Stimulated activated CD8-positive, alpha-beta memory T cell treated with anti-CD3 and anti-CD28 coated beads, Interleukin-15, amount 100 ng/mL, for 4 hours (primary cell): ENCODE measurements at regions not wholly inside any gene's neighbourhood (a gene's known extent, or its start where the extent isn't known, plus 50 kb on each side); places are given as distances from the start of the nearest gene placed in this dataset.
A peak's percentile ranks its signal among the peaks of the same experiment; 100 is the strongest.

Source experiments
- DNase-seq, 2 donors: peaks; one replicate each; pipeline ENCODE4 v3.0.0-alpha.2; 2020; ENCODE audit warnings: low read depth in 2 of 2

DNA sequence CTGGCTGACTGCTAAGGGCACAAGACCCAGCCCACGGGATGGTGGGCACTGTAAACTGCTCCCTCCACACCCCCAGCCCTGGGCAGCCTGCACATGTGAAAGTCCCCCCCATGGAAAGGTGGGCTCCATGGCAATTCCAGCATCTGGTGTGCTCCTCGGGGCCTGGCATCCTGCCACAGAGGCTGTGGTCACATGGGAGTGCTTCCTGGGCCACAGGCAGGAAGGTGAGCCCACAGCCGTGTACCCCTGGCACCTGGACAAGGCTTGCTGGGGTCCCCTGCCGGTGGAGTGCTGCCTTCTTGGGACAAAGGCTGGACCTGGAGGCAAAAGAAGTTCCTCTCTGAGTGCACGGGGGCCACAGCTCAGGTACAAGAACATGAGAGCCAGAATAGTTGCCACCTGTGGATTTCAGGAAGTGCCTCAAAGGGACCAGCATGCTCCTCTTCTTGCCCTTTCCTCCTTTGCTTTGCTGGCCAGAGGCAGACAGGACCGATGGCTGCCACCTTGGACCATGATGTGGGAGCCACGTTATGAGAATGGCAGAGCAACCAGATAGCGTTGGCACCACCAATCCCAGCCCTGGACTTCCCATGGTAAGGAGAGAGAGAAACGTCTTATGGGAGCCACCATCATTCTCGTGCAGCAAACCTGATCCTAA is 120.2 kb upstream of the MLN start:
- DNase-seq: no peak

DNA sequence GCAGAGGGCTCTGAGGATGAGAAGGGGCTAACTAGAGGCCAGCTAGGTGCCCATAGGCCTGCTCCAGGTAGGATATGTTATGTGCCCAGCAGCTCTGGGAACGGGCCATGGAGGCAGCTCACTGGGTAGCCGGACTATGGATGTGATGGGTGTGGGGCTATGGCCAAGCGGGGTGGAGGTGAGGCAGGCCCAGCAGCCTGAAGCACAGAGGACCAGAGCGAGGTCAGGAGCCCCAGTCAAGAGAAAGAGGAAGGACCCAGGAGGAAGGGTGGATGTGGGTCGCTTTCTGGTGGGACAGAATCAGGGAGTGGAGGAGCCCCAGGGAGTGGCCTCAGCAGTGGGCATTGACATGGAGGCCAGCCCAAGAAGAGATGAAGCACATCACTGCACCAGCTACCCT is 117.9 kb upstream of the MLN start:
- no peak for DNase-seq

DNA sequence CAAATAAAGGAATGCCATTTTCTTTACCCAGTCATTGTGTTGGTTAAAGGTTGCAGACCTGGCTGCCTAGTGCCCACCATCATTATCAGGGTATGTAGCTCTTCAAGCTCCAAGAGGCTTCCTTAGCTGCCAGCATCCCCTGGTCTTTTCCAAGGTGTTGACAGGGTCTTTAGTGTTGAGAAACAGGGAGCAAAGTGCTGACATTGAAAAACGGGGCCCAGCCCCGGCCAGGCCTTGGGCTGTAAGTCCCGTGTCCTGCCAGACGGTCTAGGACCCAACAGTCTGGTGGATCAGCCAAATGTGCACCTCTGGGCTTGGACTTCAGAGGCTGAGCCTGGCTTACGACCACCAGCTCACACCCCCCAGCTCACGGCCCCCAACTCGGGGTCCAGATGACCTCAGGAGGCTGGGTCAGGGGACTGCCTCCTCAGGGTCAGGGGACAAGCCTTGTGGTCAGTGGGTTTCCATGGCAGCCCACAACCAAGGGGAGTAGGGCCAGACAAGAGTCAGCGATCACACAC is 114.4 kb upstream of the MLN start:
- DNase-seq: no peak

DNA sequence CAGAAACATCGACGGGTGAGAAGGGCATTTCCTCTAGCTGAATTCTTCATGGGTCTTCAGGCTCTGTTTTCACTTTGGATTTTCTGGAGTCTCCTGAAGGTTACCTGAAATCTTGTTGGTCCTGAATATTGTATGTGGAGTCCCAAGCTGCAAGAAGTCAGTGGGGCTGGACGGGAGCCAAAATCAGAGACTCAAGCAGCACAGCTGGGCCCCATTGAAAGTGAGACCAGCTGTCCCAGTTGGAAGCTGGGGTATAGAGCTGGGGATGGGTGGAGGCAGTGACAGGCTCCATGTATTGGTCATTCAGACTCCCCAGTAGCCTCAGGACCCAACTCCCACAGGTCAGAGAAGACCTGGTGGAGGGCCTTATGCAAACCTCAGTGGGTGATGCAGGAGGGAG is 111.3 kb upstream of the MLN start:
- no peak for DNase-seq

DNA sequence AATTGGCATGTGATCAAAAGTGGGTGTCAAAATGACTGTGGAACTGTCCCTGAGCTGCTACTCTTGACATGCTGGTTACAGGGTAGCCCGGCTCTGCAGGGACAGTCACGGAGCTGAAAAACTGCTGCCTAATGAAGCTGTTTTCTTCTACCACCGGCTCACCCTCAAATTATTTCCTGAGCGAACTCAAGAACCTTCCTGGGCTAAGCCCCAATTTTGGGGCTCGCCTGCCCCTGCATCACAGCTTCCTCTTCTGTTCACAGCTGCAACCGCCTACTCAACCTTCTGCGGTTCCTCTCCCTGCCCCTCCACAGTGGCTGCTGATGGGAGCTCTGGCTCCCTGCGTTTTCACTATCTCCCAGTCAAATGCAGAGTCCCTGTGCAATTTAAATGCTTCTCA is 110.8 kb upstream of the MLN start:
- peak in 1 of 2 donors; percentile 12 for DNase-seq

DNA sequence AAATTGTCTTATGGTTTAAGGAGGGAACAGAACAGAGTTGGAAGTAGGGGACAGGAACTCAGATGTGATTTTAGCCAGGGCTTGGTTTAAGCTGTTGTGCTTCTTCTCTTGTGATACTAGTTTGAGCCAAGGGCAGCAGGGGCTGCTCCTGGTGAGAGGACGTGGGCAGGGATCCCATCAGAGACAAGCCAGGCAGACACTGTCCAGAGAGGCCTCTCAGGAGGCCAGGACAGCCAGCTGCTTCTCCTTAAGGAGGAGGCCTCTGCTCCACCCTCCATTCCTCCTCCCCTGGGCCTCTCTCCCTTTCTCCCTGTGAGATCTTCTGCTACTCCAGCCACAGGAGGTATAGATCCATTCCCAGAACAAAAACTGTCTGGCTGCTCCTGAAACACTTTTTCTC is 108.4 kb upstream of the MLN start:
- DNase-seq: no peak

DNA sequence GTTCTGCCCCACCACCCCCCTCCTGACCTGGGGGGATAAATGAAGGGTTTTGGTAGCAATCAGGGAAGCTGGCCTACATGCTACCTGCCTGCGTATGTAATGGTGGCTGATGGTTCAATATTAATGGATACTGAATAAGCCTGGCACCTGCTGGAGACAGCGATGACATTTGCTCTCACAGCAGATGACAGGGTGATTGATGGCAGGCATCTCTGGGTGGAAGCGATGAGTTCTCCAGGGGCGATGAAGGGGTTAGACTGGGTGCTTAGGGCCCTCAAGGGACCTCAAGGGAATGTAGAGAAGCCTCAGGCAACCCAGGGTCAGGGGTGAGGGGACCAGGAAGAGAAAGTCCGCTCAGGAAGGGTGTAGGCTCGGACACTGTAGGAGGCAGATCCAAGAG is 107.7 kb upstream of the MLN start:
- DNase-seq: no peak

DNA sequence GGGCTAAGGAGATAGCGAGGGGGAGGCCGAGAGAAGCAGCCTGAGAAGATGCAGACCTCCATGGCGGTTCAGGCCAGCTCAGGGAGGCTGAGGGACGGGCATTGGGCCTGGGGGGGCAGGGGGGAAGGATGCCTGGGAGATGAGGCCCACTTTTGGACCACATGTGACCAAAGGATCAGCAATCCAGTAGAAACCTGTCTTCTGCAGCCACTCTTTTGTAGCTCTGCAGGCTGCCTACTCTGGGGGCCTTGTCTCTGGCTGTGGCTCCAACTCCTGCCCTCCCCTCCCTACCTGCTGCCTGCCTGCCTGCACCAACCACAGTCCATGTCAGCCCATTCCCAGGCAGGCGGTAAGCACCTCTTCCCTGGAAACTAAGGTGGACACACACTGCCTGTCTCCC is 106.8 kb upstream of the MLN start:
- DNase-seq: no peak

DNA sequence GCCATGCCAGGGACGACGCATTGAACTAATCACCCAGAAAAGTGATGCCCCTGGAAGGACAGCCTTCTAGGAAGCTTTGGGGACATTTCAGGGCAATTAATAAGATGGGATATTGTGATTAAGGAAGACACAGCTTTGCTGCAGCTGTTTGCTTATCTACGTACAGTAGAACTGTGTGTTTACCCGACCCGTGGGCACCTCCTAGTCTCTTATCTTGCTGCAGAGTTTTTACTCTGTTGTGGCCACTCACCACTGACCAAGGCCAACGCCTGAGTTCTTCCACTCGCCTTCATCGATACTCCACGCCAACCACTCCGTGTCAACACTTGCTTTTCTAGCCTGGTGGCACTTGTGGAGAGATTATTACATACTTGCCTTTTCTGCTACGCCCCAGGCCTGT is 105.9 kb upstream of the MLN start:
- DNase-seq: no peak

DNA sequence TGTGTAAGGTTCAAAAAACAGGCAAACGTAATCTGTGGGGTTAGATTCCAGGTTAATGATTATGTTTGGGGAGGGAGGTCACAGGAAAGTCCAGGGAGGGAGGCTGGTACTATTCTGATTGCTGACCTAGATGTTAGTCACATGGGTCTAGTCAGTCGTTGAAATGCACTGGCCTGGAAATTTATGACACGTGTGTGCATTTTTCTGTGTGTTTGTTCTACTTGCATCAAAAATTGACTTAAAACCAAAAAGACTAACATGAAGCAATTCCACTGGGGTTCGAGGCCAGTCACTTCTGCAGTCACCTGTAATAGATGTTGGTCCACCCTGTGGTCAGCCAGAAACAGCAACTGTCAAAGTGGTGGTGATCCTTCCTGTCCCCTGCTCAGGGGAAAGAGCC is 104.2 kb upstream of the MLN start:
- no peak for DNase-seq

DNA sequence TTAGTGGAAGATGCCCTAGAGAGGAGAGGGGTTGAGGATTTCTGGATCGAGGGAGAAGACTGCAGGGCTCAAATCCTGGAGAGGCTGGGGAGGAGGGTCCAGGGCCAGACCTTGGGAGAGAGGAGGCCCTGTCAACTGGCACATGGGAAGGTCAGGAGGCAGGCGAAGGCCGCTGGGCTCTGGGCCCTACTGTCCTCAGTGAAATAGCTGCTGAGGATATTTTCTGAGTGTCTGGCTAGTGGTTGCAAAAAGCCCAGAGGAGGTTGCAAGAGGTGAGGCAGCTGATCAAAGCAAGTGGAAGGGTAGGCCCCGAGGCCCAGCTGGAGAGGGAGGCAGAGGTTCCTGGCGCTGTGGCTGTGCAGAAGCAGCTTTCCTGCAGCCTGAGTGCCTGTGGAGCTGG is 103.4 kb upstream of the MLN start:
- DNase-seq: no peak

DNA sequence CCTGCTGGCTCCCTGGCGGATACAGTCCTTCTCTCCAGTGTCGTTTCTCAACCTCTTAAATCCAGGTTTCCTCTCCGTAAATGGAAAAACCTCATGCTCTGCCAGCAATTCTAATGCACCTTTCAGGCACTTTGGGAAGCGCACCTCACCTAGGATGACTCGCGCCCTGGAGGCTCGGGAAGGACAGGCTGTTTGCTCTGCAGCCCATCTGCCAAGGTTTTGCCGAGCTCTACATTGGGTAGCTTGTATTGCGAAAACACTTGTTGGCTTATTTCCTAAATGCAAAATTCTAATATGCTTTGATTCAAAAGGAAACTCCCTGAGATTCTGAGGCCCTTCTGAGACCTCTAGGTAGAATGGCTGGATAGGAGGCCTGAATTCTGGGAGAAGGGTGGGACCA is 102.6 kb upstream of the MLN start:
- no peak for DNase-seq

DNA sequence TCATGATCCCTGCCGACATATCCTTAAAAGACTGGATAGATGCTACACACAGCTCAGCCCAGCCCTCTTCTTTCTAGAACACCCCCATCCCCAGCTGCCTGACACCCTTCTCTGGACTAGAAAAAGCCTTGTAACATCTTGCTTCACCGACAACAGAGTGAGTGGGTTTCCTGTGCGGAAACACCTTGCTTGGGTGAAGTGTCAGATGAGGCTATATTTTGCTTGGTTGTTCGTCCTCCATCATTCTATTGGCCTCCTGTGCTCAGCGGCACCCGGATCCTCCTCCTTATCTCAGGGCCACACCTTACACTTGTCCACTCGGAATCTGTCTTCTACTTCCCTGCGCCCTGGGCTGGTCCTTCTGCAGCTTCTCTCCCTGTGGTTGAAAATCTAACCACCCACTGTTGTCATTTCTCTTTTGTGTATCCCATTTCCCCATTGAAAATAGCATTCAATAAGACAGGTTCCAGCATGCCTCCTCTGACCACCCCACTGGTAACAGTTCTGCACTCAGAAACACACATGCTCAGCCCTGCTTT is 101.3 kb upstream of the MLN start:
- DNase-seq: peak in 1 of 2 donors; percentile 16

DNA sequence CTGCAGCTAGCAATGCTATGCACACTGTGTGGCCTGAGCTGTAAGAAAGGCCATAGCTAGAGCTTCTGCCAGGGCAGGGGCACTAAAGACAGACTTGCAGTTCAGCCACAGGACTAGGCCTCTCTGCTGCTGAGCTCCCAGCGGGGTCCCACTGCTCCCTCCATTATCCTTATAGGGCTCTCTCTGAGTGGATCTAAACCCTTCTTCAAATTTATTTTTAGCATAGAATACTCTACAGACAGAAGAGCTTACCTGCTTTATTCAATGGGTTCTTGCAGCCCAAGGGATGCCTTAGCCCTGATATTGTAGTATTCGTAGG is 100.9 kb upstream of the MLN start:
- no peak for DNase-seq

DNA sequence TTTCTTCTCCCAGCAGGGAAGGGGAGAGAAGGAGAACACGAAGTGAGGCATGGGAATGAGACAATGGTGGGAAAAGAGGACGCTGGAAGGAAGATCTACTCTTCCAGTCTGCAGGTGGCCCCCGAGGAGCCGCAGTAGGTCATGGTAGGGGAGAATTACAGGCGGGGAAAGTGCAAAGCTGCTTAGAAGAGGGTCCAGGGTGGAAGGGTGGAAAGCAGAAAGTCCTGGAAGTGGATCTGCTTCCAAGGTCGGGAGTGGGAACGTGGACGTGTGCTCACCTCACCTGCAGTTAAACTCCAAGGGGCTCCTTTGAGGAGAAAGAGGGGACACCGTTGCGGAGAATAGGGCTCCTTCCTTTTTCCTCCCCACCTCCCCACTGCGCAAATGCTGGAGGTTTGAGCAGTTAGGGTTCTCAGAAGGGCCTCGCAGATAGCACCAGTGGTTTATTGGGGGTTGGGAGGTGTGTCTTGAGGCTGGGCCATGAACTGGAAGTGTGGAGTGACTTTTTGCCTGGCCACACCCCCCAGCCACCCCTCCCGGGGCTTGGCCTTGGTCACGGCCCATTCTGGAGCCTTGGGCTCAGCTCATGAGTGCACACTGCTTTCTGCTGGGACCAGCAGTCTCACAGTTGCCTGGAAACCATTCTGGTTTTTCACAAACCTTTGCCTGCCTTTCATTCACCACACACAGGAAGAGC is 100.4 kb upstream of the MLN start:
- DNase-seq: peak in 1 of 2 donors; percentile 38

DNA sequence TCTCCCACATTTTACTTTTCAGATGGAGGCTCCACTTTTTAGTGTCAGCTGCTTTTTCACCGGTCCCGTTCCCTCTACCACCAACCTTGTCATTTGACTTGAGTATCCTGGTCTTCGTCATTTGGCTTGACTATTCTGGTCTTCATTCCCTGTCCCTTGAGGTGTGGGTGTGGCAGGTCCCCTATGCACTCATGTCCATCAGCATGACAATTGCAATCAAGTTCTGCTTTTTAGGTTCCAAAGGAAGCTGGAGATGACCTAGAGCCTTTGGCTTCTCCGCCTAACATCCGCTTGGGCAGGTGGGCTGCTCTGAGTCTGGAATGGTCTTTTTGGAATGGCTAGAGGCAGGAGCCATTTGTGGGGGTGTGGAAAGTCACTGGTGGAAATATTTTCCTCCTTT is 99.8 kb upstream of the MLN start:
- DNase-seq: no peak

DNA sequence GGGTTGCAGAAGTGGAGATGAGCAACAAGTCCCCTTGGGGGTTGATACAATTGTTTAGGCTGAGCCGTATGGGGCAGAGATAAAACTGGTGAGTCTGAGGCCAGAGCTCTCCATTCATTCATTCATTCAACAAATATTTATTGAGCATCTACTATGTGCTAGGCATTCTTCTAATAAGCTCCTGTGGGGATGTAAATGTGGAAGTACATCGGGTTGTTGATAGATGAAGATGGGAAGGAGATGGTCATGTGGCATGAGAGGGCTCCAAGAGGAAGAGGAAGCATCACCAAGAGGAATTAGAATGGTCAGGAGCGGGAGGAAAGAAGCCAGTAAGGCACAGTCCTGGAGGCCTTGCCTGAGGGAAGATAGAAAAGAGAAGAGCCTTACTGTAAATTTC is 98.7 kb upstream of the MLN start:
- DNase-seq: no peak

DNA sequence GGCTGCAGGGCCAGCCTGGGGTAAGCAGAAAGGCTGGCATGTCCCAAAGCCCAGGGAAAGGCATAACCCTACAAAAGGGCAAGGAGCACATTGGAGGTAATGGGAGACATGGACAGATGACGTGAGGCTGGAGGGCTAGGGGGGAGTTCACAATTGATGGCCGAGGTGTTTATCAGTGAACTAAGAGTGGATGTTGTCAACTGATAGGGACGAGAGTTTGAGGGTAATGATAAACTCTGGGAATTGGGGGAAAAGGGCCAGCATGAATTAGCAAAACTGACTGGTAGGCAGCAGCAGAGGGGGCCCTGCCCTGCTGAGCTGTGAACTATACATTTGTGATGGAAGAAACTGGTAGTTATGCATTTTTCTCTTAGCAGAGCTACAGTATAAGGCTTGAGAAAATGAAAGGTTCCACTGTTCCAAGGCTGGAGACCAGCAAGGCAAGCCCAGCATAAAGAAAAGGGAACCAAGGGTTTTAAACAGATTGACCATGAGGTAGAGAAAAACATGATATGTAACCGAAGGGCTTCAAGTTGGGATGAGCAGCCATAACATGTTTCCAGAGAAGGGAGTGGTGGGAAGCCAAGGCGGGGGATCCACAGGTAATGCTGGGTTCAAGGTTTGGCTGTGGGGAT is 98.1 kb upstream of the MLN start:
- no peak for DNase-seq

DNA sequence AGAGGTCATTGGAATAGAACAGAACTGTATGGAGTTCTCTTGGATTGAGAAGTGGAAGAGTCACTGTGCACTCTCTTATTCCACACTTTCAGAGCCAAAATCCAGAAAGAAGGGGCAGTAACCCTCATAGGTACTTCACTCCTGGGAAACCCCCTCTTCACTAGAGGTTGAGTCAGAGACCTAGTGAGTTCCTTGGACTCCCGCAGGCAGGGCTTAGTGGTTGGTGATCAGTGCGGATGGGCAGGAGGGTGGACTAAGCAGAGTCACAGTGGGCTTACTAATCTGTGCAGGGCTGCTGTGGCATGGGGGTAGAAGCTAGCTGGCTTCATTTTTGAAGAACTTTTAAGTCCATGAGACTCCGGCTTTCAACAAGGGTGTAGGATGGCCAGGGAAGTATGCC is 95.0 kb upstream of the MLN start:
- DNase-seq: no peak

DNA sequence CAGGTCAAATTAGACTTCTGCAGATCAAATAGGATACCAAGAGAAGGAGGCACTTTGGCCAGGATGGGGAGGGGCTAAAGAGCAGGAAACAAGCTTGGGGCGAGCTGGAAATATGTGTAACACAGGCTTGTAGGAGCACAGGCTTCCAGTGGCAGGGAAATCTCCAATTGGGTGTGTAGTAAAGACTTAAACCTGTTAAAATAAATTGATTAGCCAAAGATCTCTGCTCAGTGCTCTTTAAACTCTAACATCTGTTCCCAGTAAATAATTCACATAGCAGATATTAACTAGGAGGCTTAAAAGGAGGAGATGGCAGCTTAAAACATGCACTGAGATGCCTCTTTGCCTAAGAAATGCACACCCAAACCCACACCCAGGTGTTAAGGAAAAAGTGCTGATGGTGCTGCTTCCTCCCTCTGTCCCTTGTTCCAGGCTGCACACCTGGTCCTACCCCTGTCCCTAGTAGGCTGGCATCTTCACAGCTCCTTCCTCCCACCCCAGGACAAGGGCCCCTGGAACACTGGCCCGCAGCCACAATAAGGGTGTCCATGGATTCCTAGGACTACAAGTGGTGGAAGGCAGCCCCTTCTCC is 93.5 kb upstream of the MLN start:
- DNase-seq: no peak

DNA sequence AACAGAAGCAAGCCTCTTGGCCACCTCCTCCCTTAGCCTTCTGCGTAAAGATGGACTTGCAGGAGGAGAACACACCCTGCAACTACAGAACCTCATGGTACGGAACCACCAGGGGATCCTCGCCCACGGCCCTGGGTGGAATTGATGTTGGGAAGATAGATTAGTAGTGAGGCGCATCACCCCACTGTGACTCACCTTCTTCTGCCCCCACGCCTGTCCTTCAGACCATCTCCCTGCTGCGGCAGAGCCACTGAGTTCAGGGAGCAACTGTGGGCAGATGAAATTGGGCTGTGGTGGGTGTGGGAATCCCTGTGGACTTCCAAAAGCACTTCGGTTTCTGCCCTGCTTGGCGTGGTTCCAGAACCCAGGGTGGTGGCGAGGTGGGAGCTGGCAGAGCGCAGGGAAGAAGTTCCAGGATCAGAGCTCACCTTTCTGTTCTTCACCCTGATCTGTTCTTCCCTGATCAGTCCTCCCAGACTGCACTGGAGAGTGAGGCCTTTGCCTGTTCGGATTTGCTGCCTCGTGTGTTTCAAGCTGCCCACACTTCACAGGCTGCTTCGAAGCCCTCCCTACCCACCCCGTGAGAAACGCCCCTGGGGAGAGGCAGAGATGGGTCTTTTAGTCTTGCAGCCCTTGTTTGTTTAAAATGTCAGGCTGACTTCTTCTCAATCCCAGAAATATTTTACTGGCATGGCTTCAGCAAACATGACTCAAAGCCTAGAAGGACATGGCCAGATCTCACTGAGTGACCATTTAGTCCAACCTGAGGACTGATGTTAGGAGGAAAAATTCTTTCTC is 92.8 kb upstream of the MLN start:
- DNase-seq: no peak

DNA sequence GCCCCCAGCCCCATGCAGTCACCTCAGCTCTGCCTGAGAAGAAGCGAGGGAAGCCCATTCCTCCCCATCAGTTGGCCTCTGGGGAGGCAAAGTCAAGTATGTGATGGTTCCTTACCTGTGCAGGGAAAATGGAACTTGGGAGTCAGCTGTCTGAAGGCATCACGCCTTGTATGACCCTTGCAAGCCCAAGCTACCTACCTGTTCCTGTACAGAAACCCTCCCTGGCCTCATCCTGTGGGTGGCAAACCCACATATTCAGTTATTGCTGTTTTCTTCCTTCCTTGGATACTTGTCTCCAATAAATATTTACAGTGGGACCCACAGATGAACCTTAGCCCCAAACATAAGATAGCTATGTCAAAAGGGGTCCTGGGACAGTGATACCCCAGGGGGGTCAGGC is 92.2 kb upstream of the MLN start:
- no peak for DNase-seq
